Stimulated activated CD4-positive, alpha-beta T cell treated with anti-CD3 and anti-CD28 coated beads, Interleukin-2, amount 100 ng/mL, for 48 hours (primary cell): ENCODE measurements at regions not wholly inside any gene's neighbourhood (a gene's known extent, or its start where the extent isn't known, plus 50 kb on each side); places are given as distances from the start of the nearest gene placed in this dataset.
"Not testable (repeated sequence)": the region's sequence is repeated elsewhere in the genome, so short reads cannot be mapped to it uniquely, and the experiment has no call there.

Experiments used
- DNase-seq, 2 donors: peaks; one replicate each; pipeline ENCODE4 v3.0.0-alpha.2; 2020

GRCh38 chr11:21933095-21933494 is 259.8 kb upstream of the ANO5 start:
- no peak for DNase-seq

GRCh38 chr11:21944577-21944976 is 248.3 kb upstream of the ANO5 start:
- no peak for DNase-seq

- no peak for DNase-seq
Measured at GRCh38 chr11:21948876-21949275, 244.0 kb upstream of the ANO5 start.

GRCh38 chr11:21949763-21950413 is 243.0 kb upstream of the ANO5 start:
- no peak for DNase-seq

- DNase-seq: no peak
Measured at GRCh38 chr11:21963013-21963412, 229.9 kb upstream of the ANO5 start.

GRCh38 chr11:21965221-21965620 is 227.7 kb upstream of the ANO5 start:
- DNase-seq: no peak

- no peak for DNase-seq
Measured at GRCh38 chr11:21968702-21969101, 224.2 kb upstream of the ANO5 start.

- DNase-seq: no peak
Measured at GRCh38 chr11:21969841-21970240, 223.0 kb upstream of the ANO5 start.

- no peak for DNase-seq
Measured at GRCh38 chr11:21975242-21975641, 217.6 kb upstream of the ANO5 start.

- DNase-seq: no peak
Measured at GRCh38 chr11:21976210-21976609, 216.7 kb upstream of the ANO5 start.

- no peak for DNase-seq
Measured at GRCh38 chr11:21983431-21983830, 209.5 kb upstream of the ANO5 start.

- DNase-seq: no peak
Measured at GRCh38 chr11:21986361-21986760, 206.5 kb upstream of the ANO5 start.

- DNase-seq: no peak
Measured at GRCh38 chr11:21987261-21987660, 205.6 kb upstream of the ANO5 start.

GRCh38 chr11:21988477-21988876 is 204.4 kb upstream of the ANO5 start:
- no peak for DNase-seq

- not testable (repeated sequence) for DNase-seq
Measured at GRCh38 chr11:22001803-22002202, 191.1 kb upstream of the ANO5 start.

GRCh38 chr11:22006901-22007300 is 186.0 kb upstream of the ANO5 start:
- no peak for DNase-seq

- DNase-seq: no peak
Measured at GRCh38 chr11:22031791-22032190, 161.1 kb upstream of the ANO5 start.

GRCh38 chr11:22037505-22037904 is 155.4 kb upstream of the ANO5 start:
- DNase-seq: no peak

- no peak for DNase-seq
Measured at GRCh38 chr11:22041039-22041438, 151.8 kb upstream of the ANO5 start.

- no peak for DNase-seq
Measured at GRCh38 chr11:22042081-22042480, 150.8 kb upstream of the ANO5 start.

GRCh38 chr11:22044126-22044525 is 148.8 kb upstream of the ANO5 start:
- no peak for DNase-seq

GRCh38 chr11:22049276-22049675 is 143.6 kb upstream of the ANO5 start:
- no peak for DNase-seq

- DNase-seq: no peak
Measured at GRCh38 chr11:22065472-22065871, 127.4 kb upstream of the ANO5 start.

- DNase-seq: no peak
Measured at GRCh38 chr11:22069844-22070243, 123.0 kb upstream of the ANO5 start.

- no peak for DNase-seq
Measured at GRCh38 chr11:22076271-22076930, 116.5 kb upstream of the ANO5 start.
